ENCODE measurements at regions not wholly inside any gene's neighbourhood (a gene's known extent, or its start where the extent isn't known, plus 50 kb on each side); places are given as distances from the start of the nearest gene placed in this dataset.

GRCh38 chr1:103170609-103171008 is 62.3 kb upstream of the COL11A1 start:
- intact Hi-C loops (cut with DNase I; ENCODE audit: low total_unique reads) (no loop called here), in situ Hi-C loops (cut with MboI; ENCODE audit: low pct_ligation_motif_present in 1 of 4, low pct_unique_long_range_greater_than_20kb in 1 of 4, low sequenced_read_pairs in 3 of 4) (no loop called here)
- no peak for TF ChIP-seq POLR2A (IDR thresholded peaks at IDR 0.05)

GRCh38 chr1:103162360-103162759 is 54.0 kb upstream of the COL11A1 start:
- TF ChIP-seq POLR2AphosphoS5 (IDR thresholded peaks at IDR 0.05): no peak
- TF ChIP-seq, protein P1, sequence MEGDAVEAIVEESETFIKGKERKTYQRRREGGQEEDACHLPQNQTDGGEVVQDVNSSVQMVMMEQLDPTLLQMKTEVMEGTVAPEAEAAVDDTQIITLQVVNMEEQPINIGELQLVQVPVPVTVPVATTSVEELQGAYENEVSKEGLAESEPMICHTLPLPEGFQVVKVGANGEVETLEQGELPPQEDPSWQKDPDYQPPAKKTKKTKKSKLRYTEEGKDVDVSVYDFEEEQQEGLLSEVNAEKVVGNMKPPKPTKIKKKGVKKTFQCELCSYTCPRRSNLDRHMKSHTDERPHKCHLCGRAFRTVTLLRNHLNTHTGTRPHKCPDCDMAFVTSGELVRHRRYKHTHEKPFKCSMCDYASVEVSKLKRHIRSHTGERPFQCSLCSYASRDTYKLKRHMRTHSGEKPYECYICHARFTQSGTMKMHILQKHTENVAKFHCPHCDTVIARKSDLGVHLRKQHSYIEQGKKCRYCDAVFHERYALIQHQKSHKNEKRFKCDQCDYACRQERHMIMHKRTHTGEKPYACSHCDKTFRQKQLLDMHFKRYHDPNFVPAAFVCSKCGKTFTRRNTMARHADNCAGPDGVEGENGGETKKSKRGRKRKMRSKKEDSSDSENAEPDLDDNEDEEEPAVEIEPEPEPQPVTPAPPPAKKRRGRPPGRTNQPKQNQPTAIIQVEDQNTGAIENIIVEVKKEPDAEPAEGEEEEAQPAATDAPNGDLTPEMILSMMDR (IDR thresholded peaks at IDR 0.05): no peak
- no peak for TF ChIP-seq POLR2A (IDR thresholded peaks at IDR 0.05)
- no peak for TF ChIP-seq EP300 (IDR thresholded peaks at IDR 0.05; ENCODE audit: low read depth)
- 53 to 55% methylated on average over 2 of the region's 2 CpGs for WGBS, 2 donors (ENCODE audit: low coverage in 1 of 2)
- no peaks in the 10 kb centered on the region for H3K27me3 ChIP-seq
- no peak overlapping the region for H3K27ac ChIP-seq
- in situ Hi-C loops (cut with MboI; ENCODE audit: low pct_ligation_motif_present in 1 of 4, low pct_unique_long_range_greater_than_20kb in 1 of 4, low sequenced_read_pairs in 3 of 4): no loop called here
- no peaks in the 10 kb centered on the region for H3K9me3 ChIP-seq
- H3K36me3 ChIP-seq: no peaks in the 10 kb centered on the region
- H3K4me3 ChIP-seq: no peak overlapping the region
- intact Hi-C loops (cut with DNase I; ENCODE audit: low total_unique reads): no loop called here
- no peak for DNase-seq
- no peaks in the 10 kb centered on the region for H3K4me1 ChIP-seq

More at GRCh38 chr1:103170609-103171008, 62.3 kb upstream of the COL11A1 start:
- Histone ChIP-seq H3K4me1 (no peaks in the 10 kb centered on the region), H3K36me3 (no peaks in the 10 kb centered on the region), H3K9me3 (no peaks in the 10 kb centered on the region), H3K27ac (no peak overlapping the region), H3K27me3 (no peaks in the 10 kb centered on the region), H3K4me3 (no peak overlapping the region)
- DNase-seq: no peak
- WGBS, 2 donors (ENCODE audit: low coverage in 1 of 2): 73 to 79% methylated on average over 3 to 7 of the region's 7 CpGs

DNA sequence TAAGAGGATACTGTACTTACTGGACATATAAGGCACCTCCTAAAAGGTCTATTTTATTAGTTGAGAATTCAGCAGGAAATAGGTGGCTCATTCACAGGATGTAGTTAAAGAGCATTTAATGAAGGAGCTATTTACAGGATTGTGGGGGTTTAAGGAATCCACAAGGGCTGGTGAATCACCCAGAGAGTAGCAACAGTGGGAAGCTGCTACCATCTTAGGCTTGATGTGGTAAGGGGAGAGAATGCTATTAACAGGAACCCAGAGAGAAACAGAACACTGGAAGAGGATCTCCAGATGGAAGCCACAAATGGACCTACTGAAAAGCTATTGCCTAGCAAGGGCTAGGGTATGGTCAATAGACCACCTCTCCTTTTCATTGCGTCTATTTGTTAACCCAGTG is 52.0 kb upstream of the COL11A1 start:
- H3K27me3 ChIP-seq: no peaks in the 10 kb centered on the region
- TF ChIP-seq EP300 (IDR thresholded peaks at IDR 0.05; ENCODE audit: low read depth) (no peak), POLR2A (IDR thresholded peaks at IDR 0.05) (no peak), POLR2AphosphoS5 (IDR thresholded peaks at IDR 0.05) (no peak)
- TF ChIP-seq, protein P1 (IDR thresholded peaks at IDR 0.05): no peak
- H3K4me3 ChIP-seq: no peak overlapping the region
- whole genome bisulfite sequencing, 2 donors (ENCODE audit: low coverage in 1 of 2): 56 to 86% methylated on average over 1 of the region's 1 CpG
- intact Hi-C loops (cut with DNase I; ENCODE audit: low total_unique reads): no loop called here
- H3K27ac ChIP-seq: no peak overlapping the region
- no peaks in the 10 kb centered on the region for H3K9me3 ChIP-seq
- no peaks in the 10 kb centered on the region for H3K4me1 ChIP-seq
- no peak for DNase-seq
- in situ Hi-C loops (cut with MboI; ENCODE audit: low pct_ligation_motif_present in 1 of 4, low pct_unique_long_range_greater_than_20kb in 1 of 4, low sequenced_read_pairs in 3 of 4): no loop called here
- H3K36me3 ChIP-seq: no peaks in the 10 kb centered on the region

Data from transverse colon (tissue), 4 donors.